ENCODE measurements at regions not wholly inside any gene's neighbourhood (a gene's known extent, or its start where the extent isn't known, plus 50 kb on each side); places are given as distances from the start of the nearest gene placed in this dataset.

DNA sequence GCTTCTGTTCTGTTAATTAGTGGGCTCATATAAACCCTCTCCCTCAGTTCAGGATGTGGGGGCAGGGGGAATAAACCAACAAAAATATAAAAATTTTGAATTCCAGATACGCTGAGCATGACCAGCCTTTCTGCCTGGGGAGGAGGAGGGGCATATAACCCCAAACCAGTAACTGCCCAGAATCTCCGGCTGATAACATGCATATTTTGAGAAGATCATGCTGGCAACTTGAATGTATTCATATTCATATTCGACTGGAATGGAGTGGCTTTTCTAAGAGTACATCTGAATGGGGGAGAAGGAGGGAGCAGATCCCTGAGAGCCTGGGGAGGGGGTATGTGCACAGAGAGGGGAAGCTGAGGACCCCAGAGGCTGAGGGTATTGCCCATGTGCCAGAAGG, 54.5 kb upstream of the LCTL start:
- in situ Hi-C loops (cut with MboI): no loop called here

More for the DNA sequence above, 54.5 kb upstream of the LCTL start:
- Histone ChIP-seq H3K9me3 (replicated peaks; ENCODE audit: control insufficient read depth, insufficient read depth, low read depth, low read length) (no peaks in the 10 kb centered on the region), H3K9ac (ENCODE audit: insufficient read depth in 1 of 2, low read depth in 2 of 2, low read length in 2 of 2) (peak overlapping the region in 1 of 2 experiments; percentile 41; a peak in 1 of 4 replicates), H3K79me2 (ENCODE audit: control insufficient read depth, insufficient read depth, low read length) (peaks cover 91% of the 10 kb centered on the region), H3K9me1 (ENCODE audit: control insufficient read depth, insufficient read depth, low read length) (no peaks in the 10 kb centered on the region), H3K27me3 (ENCODE audit: control insufficient read depth in 2 of 2, insufficient read depth in 2 of 2, low read length in 2 of 2) (no peaks in the 10 kb centered on the region), H4K20me1 (replicated peaks; ENCODE audit: control insufficient read depth, insufficient read depth, low read length) (peaks cover 5% of the 10 kb centered on the region; the same call in 1 of the 2 replicates), H3K4me3 (no peak overlapping the region), H3K27ac (ENCODE audit: extremely low read depth, low read depth, low read length) (peak overlapping the region; percentile 27; the same call in 1 of the 3 replicates), H3K4me2 (ENCODE audit: insufficient read depth, low read length) (no peak overlapping the region), H3K4me1 (replicated peaks in 1 of 2; ENCODE audit: control insufficient read depth in 2 of 2, insufficient read depth in 2 of 2, low read length in 2 of 2) (peaks cover 58 to 63% of the 10 kb centered on the region in 2 experiments), H3K36me3 (ENCODE audit: control insufficient read depth, insufficient read depth, low read length) (peaks cover 67% of the 10 kb centered on the region), H2AFZ (ENCODE audit: low read depth, low read length) (no peak overlapping the region)
- FAIRE-seq (no peak), DNase-seq (ENCODE audit: extremely low read depth in 1 of 4, low spot score in 3 of 4) (no peak), ATAC-seq (no peak)
- no TSS peak for BruUV-seq (replicated peaks)
- TF ChIP-seq NR2F6 (CRISPR knock-in tag; IDR thresholded peaks at IDR 0.05) (no peak), CBX5 (IDR thresholded peaks at IDR 0.05; ENCODE audit: borderline replicate concordance, low read depth) (no peak), PHF8 (IDR thresholded peaks at IDR 0.05; ENCODE audit: borderline replicate concordance, low read length) (no peak), ZNF75A (CRISPR knock-in tag; IDR thresholded peaks at IDR 0.05) (no peak), ZNF584 (CRISPR knock-in tag; IDR thresholded peaks at IDR 0.05; ENCODE audit: low read depth) (no peak), BRD4 (IDR thresholded peaks at IDR 0.05) (no peak), RBFOX2 (IDR thresholded peaks at IDR 0.05; ENCODE audit: low read depth, low read length) (no peak), TEAD1 (CRISPR knock-in tag; IDR thresholded peaks at IDR 0.05) (no peak), ZNF79 (CRISPR knock-in tag; IDR thresholded peaks at IDR 0.05; ENCODE audit: low read depth) (no peak), HDAC2 (IDR thresholded peaks at IDR 0.05) (no peak), ZFX (CRISPR knock-in tag; IDR thresholded peaks at IDR 0.05) (no peak)
- TF ChIP-seq, protein P1, sequence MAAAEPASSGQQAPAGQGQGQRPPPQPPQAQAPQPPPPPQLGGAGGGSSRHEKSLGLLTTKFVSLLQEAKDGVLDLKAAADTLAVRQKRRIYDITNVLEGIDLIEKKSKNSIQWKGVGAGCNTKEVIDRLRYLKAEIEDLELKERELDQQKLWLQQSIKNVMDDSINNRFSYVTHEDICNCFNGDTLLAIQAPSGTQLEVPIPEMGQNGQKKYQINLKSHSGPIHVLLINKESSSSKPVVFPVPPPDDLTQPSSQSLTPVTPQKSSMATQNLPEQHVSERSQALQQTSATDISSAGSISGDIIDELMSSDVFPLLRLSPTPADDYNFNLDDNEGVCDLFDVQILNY (CRISPR knock-in tag; IDR thresholded peaks at IDR 0.05): no peak
- TF ChIP-seq, protein P2, sequence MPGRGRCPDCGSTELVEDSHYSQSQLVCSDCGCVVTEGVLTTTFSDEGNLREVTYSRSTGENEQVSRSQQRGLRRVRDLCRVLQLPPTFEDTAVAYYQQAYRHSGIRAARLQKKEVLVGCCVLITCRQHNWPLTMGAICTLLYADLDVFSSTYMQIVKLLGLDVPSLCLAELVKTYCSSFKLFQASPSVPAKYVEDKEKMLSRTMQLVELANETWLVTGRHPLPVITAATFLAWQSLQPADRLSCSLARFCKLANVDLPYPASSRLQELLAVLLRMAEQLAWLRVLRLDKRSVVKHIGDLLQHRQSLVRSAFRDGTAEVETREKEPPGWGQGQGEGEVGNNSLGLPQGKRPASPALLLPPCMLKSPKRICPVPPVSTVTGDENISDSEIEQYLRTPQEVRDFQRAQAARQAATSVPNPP (IDR thresholded peaks at IDR 0.05; ENCODE audit: borderline replicate concordance, insufficient read depth, insufficient read length): no peak
- TF ChIP-seq, protein P3, sequence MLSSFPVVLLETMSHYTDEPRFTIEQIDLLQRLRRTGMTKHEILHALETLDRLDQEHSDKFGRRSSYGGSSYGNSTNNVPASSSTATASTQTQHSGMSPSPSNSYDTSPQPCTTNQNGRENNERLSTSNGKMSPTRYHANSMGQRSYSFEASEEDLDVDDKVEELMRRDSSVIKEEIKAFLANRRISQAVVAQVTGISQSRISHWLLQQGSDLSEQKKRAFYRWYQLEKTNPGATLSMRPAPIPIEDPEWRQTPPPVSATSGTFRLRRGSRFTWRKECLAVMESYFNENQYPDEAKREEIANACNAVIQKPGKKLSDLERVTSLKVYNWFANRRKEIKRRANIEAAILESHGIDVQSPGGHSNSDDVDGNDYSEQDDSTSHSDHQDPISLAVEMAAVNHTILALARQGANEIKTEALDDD (IDR thresholded peaks at IDR 0.05): no peak
- TF ChIP-seq, protein P4, sequence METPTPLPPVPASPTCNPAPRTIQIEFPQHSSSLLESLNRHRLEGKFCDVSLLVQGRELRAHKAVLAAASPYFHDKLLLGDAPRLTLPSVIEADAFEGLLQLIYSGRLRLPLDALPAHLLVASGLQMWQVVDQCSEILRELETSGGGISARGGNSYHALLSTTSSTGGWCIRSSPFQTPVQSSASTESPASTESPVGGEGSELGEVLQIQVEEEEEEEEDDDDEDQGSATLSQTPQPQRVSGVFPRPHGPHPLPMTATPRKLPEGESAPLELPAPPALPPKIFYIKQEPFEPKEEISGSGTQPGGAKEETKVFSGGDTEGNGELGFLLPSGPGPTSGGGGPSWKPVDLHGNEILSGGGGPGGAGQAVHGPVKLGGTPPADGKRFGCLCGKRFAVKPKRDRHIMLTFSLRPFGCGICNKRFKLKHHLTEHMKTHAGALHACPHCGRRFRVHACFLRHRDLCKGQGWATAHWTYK (CRISPR knock-in tag; IDR thresholded peaks at IDR 0.05): no peak
- TF ChIP-seq, protein P5, sequence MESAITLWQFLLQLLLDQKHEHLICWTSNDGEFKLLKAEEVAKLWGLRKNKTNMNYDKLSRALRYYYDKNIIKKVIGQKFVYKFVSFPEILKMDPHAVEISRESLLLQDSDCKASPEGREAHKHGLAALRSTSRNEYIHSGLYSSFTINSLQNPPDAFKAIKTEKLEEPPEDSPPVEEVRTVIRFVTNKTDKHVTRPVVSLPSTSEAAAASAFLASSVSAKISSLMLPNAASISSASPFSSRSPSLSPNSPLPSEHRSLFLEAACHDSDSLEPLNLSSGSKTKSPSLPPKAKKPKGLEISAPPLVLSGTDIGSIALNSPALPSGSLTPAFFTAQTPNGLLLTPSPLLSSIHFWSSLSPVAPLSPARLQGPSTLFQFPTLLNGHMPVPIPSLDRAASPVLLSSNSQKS (CRISPR knock-in tag; IDR thresholded peaks at IDR 0.05): no peak
- ChIA-PET CTCF (ENCODE audit: low intra/inter-chr PET ratio) (no interaction called here), POLR2A (interaction anchor here (0.8 to 1.4 kb wide), 2 partner anchors 15 to 38 kb away, joined by 3 read pairs; no protein-coding TSS in a partner anchor)
- intact Hi-C loops (cut with micrococcal nuclease): loop anchor here (5.0 kb wide), 2 partner anchors 62 to 152 kb away; no protein-coding TSS in a partner anchor
- 82% methylated on average over 2 of the region's 3 CpGs for WGBS (ENCODE audit: insufficient coverage, low coverage, missing lambda C conversion rate)

Measured in K562 (cell line).